Activated T-helper 1 cell treated with anti-CD3 and anti-CD28 coated beads, Interleukin-2, amount 50 U/mL, for 16 hours (primary cell): ENCODE measurements at regions not wholly inside any gene's neighbourhood (a gene's known extent, or its start where the extent isn't known, plus 50 kb on each side); places are given as distances from the start of the nearest gene placed in this dataset.
"Not testable (repeated sequence)": the region's sequence is repeated elsewhere in the genome, so short reads cannot be mapped to it uniquely, and the experiment has no call there.

Experiments used
- DNase-seq, 2 donors: peaks; one replicate each; pipeline ENCODE4 v3.0.0-alpha.2; 2020; ENCODE audit warnings: low read depth in 1 of 2, low spot score in 1 of 2

DNA sequence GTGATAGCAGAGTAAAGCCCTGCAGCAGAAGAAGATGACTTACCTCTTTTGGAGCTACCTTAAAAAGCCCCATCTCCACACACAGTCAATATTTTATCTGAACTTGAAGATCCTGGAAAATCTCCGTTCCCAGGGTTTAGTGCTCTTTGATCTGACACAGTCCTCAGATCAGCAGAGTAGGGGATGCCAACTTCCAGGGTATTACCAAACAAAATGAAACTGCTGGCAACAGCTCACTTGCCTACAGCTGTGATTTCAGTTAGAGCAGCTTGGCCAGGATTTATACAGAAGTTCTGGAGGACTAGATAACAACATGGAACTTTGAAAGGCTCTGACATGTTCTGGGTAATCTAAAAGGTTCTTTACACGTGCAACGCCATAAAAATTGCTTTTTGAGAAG, 1537.8 kb upstream of the ACO1 start:
- no peak for DNase-seq

GRCh38 chr9:30851600-30851999, 1532.8 kb upstream of the ACO1 start:
- no peak for DNase-seq

DNA sequence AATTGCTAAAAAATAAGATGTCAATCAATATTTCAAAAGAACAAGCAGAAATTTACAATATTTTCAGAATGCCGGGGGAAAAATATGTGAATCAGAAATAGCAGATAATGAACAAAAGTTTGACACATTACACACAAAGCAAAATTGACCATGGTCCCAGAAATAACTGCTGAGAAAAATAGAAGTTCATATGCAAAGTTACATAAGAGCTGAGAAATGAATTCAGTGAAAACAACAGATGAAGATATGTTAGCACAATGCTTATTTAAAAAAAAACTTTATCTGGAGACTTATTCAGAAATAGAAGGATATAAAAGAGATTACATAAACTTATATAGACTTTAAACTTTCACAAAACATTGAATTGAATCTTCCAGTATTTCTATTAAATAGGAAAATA, 1483.7 kb upstream of the ACO1 start:
- DNase-seq = no peak

GRCh38 chr9:30913331-30913730, 1471.1 kb upstream of the ACO1 start:
- no peak for DNase-seq

- no peak for DNase-seq
Observed at GRCh38 chr9:30915451-30915850, 1469.0 kb upstream of the ACO1 start.

GRCh38 chr9:30925126-30925525, 1459.3 kb upstream of the ACO1 start:
- DNase-seq = no peak

DNA sequence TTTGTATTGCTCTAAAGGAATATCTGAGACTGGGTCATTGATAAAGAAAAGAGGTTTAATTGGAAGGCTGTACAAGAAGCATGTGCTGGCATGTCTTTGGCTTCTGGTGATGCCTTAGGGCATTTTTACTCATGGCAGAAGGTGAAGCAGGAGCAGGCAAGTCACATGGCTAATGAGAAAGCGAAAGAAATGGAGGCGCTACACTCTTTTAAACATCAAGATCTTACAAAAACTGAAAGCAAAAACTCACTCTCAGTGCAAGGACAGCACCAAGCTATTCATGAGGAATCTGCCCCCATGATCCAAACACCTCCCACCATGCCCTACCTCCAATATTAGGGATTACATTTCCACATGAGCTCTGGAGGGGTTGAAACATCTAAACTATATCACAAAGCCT, 1458.8 kb upstream of the ACO1 start:
- no peak for DNase-seq

GRCh38 chr9:30928045-30928444, 1456.4 kb upstream of the ACO1 start:
- DNase-seq = no peak

DNA sequence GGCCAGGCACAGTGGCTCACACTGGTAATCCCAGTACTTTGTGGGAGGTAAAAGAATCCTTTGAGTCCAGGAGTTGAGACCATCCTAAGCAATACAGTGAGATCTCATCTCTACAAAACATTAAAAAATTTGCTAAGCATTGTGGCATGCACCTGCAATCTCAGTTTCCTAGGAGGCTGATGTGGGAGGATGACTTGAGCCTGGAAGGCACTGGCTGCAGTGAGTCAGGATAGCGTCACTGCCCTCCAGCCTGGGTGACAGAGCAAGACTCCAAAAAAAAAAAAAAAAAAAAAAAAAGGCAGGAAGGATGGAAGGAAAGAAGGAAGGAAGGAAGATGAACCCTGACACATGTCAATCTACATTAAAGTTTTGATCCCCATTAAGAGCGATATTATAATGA, 1452.2 kb upstream of the ACO1 start:
- no peak for DNase-seq

GRCh38 chr9:30935730-30936129, 1448.7 kb upstream of the ACO1 start:
- no peak for DNase-seq

DNA sequence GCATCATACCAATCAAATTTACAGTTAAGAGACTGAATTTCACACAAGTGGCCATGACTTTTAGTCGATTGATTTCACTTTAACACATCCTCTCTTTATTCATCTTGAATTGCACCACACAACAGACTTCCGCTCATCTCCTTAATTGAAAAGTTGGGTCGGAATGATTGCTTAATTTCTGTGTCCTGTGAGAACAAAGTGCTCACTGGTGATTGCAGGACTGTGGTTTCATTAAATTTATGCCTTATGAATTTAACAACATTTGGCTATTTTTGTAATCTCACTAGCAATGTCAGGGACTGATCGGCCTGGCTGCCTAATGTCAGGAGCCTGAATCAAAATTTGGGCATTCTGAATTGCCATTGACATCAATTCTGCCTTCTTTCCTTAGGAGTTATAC, 1447.3 kb upstream of the ACO1 start:
- DNase-seq = no peak

DNA sequence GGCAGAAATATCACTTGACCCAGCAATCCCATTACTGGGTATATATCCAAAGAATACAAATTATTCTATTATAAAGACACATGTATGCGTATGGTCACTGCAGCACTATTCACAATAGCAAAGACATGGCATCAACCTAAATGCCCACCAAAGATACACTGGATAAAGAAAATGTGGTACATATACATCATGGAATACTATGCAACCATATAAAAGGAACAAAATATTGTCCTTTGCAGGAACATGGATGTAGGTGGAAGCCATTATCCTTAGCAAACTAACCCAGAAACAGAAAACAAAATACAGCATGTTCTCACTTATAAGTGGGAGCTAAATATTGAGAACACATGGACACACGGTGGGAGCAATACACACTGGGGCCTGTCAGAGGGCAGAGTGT, 1441.6 kb upstream of the ACO1 start:
- not testable (repeated sequence) for DNase-seq

DNA sequence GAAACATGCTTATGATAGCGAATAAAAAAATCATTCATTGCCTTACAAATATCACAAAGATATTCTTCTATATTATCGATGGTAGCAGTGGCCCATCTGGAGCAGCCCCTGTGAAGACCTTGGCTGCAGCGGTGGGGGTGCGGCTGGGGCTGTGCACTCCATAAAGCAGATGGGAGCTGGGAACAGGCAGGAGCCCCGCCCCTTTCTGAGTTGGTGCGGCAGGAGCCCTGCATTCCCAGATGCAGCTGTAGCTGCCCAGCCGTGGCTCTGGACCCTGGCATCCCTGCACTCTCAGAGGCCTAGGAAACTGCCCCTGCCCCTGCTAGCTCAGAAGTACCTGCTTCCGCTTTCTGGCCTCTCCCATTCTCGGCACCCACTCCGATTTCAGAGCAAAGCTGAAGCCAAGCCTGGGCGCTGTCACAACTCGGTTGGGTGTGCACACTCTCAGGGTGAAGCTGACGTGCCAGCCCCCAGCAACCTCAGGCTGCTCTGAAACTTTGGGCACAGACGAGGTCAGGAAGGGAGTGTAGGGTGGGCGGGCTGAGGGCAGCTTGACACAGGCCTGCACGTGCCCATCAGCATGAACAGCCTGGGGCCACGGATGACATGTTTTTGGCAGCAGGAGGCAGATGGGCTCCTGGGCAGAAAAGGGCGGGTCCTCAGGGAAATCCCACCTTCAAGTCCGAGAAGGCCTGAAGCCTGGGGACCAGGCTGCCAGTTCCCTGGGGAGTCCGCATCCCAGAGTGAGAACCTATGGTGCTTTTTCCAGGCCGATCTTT, 1440.8 kb upstream of the ACO1 start:
- DNase-seq = no peak

DNA sequence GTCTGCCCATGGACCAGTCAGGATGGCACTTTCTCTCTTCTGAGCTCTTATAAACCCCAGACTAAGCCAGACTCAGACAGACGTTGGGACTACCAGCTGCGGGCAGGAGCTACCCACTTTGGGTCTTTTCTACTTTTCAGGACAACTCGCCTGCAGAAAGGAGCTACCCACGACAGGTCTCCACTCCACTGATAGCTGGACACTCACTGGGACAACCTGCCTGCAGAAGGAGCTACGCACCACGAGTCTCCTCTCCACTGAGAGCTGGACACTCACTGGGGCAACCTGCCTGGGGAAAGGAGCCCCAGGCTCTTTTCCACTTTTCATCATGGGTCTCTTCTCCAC, 1440.2 kb upstream of the ACO1 start:
- DNase-seq = no peak

DNA sequence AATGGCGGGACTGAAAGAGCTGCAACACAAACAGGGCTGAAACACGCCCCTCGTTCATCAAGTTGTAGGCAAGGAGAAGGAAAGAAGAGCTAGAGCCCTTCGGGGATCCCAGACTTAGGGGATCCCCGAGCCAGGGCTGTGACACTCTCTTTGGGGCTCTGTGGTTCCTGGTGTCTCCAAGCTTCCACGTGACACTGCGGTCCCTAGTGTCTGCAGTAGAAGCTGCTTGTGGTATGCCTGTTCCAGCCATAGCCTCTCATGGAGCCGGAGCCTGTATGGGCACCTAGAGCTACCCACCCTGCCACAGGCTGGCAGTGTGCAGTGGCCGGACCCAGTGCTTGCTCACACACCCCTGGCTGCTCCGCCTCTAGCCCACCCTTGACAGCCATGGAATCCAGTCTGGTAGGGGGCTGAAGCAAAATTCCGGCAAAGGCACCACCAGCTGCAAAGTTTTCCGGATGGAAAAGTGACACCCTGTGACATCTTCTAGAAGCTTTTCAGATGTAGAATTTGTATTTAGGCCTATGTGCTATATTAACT, 1439.6 kb upstream of the ACO1 start:
- no peak for DNase-seq

DNA sequence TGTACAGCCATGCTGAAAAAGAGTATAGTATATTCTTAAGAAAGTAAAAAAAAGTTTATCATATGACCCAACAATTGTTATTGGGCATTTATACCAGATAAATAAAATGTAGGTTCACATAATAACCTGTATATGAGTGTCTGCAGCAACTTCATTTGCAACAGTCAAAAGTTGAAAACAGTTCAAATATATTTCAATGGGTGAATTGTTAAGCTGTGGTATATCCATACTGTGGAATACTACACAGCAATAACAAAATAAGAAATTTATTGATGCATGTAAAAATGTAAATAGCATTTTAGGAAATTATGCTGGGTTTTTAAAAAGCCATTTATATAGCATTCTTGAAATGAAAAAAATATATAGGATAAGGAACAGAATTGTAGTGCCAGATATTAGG, 1420.1 kb upstream of the ACO1 start:
- no peak for DNase-seq

DNA sequence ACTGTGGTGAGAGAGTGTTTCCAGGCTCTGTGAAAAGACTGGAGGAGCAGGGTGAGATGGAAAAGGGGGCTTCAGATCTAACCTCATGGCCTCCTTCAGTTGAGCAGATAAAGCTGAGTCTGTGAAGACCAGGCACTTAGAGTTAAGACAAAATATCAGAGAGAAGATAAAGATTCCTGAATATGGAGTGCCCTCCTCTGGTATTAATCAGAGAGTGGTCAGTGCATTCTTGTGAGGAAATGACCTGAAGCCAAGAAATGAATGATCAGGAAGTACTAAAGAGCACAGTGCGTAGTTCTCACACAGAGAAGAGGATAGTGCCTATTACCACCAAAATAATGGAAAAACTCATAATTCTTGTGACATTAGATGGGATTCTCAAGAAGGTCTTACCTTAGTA, 1417.0 kb upstream of the ACO1 start:
- DNase-seq = no peak

- DNase-seq = no peak
Observed at GRCh38 chr9:30970186-30970585, 1414.3 kb upstream of the ACO1 start.

DNA sequence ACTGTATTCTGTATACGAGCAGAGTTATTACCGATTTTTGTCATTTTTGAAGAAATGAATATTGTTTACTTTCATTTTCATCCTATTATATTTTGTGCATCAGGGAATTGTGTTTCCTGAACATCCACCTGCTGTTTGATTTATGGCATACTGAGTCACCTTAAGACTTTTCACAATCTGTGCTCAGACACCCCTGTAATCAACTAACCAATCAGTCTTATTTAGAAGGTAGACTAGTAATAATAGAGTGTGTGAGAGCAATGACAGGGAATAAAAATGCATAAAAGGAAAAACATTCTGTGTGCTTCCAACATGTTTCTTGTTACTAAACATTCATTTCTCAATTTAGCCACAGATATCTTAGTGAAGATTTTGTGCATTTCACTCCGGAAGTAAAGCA, 1413.6 kb upstream of the ACO1 start:
- no peak for DNase-seq

- DNase-seq = no peak
Observed at GRCh38 chr9:30972654-30973053, 1411.8 kb upstream of the ACO1 start.

DNA sequence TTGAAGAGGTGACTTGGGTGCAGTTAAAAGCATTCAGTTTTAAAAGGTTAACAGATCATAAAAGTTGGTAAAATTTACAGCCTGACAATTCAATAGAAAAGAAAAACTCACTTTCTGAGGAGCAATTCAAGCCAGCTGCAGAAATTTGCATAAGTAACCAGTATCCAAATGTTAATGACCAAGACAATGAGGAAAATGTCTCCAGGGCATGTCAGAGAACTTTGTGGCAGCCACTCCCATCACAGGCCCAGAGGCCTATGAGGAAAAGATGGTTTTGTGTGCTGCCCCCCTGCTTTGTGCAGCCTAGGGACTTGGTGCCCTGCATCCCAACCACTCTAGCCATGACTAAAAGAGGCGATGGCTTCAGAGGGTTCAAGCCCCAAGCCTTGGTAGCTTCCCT, 1406.5 kb upstream of the ACO1 start:
- DNase-seq = no peak

GRCh38 chr9:30982301-30982700, 1402.1 kb upstream of the ACO1 start:
- DNase-seq = no peak

DNA sequence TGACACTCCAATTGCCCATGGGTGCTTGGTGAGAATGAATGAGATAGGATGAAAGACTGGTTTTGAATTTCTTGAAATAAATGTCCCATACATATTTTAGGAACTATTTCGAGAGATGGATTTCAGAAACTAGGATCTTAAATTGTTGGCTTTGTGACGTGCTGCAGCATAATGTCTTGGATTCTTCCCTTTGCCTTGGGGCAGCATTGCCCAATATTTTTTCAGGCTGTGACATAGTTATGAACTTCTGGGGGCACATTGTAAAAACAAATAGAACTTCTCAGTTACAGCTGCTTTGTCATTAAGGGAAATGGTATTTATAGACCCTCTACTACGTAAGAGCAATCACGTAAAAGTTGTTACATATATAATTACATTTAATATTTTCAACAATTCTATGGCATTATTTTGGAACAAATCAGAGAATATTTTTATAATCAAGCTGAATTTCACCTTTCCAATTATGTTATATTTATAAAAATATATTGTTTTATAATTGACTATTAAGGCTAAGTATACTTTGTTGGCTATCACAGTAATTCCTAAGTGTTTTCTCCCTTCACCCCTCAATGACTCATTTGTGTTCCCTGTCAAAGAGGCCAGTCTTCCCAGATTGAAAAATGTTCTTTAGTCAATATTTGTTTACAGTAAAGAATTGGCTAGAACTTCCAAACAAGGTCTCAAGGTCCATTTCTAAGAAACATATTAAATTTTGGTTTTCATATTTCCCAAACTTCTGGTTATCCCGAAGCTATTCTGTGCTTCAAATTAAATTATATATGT, 1388.3 kb upstream of the ACO1 start:
- no peak for DNase-seq
